Glomerular endothelial cell (primary cell): ENCODE measurements at regions not wholly inside any gene's neighbourhood (a gene's known extent, or its start where the extent isn't known, plus 50 kb on each side); places are given as distances from the start of the nearest gene placed in this dataset.

ENCODE experiments used
- DNase-seq: peaks from one replicate; pipeline ENCODE4 v3.0.0-alpha.2; 2011; ENCODE audit warnings: low read depth, low spot score; ENCODE audit errors: extremely low read depth

- DNase-seq: no peak
Observed at GRCh38 chr11:87440076-87440770, 402.5 kb downstream of the TMEM135 start.

GRCh38 chr11:87438416-87438815, 400.7 kb downstream of the TMEM135 start:
- DNase-seq: no peak

GRCh38 chr11:87437844-87438223, 400.1 kb downstream of the TMEM135 start:
- DNase-seq: no peak

- DNase-seq: no peak
Observed at GRCh38 chr11:87437133-87437843, 399.6 kb downstream of the TMEM135 start.

GRCh38 chr11:87432022-87432421, 394.3 kb downstream of the TMEM135 start:
- DNase-seq: no peak

- no peak for DNase-seq
Observed at GRCh38 chr11:87431392-87431791, 393.7 kb downstream of the TMEM135 start.

DNA sequence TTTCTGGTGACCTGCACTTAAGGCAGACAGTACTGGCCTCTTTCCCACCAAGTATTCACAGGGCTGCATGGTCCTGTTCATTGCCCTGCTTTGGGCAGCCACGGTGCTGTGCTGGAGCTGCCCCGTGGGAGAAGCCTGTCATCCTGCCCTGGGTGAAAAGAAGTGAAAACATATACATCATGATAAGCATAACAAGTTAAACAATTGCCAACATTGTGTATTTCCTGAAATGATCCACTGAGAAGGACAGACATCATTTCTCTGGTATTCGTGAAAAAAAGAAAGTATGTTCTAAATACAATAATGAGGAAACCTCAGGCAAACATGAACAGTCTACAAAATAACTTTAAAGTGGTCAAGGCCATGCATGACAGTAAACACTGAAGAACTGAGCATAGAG, 393.1 kb downstream of the TMEM135 start:
- DNase-seq: peak; percentile 10

- DNase-seq: no peak
Observed at GRCh38 chr11:87429996-87430395, 392.3 kb downstream of the TMEM135 start.

- DNase-seq: no peak
Observed at GRCh38 chr11:87428266-87428665, 390.5 kb downstream of the TMEM135 start.

DNA sequence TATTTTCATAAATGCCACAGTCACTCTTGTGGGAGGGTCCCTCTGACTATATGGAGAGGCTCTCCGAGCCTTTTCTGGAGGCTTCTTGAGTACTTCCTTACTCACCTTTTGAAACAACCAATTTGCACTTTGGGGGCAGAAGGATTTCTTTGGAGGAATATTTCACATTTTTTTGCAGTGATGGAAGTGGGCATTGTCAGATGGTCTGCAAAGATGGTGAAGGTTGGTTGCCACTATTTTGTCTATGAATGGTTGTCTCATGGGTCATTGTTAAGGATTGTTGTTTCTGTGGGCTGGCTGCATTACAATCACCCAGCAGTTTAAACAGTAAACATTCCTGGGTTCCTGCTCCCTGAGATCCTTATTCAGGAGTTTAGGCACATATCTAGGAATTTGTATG, 388.2 kb downstream of the TMEM135 start:
- DNase-seq: no peak

GRCh38 chr11:87425391-87425790, 387.7 kb downstream of the TMEM135 start:
- DNase-seq: no peak

- DNase-seq: no peak
Observed at GRCh38 chr11:87423161-87423560, 385.4 kb downstream of the TMEM135 start.

GRCh38 chr11:87422566-87422965, 384.8 kb downstream of the TMEM135 start:
- DNase-seq: no peak

DNA sequence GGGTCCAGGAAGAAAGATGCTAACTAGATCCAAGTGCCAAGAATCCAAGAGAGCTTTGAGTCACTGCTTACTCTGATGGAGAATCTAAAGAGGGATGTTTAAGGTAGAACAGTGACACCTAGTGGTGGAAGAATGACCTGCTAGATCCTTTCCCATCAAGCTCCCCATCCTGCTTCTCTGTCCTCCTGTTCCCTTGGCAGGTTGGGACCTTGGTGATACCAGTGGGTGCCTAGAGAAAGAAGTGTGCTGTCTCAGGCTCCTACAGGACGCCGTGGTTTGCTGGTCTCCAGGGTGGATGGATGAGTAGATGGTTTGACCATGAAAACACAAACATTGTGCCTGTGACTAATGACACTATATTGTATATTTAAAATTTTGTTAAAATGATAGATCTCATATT, 383.7 kb downstream of the TMEM135 start:
- peak; percentile 90 for DNase-seq

DNA sequence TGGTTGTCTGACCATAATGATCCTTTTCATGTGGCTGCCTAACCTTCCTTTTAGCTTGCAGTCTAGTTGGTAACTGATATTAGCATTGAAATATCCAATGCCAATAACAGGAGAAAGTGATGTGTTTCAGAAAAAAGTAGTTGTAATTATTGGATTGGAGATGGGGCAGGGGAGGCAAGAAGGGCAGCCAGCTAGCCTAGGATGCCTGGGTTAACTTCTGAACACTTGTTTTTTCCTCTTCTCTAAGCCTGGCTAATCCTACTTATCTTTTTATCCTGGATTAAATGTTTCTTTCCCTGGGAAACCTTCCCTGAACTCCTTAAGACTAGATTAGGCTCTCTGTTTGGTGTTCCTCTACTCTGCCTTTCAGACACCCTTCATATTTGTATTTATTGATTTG, 380.2 kb downstream of the TMEM135 start:
- DNase-seq: no peak

- no peak for DNase-seq
Observed at GRCh38 chr11:87405843-87406242, 368.1 kb downstream of the TMEM135 start.

GRCh38 chr11:87405356-87405755, 367.6 kb downstream of the TMEM135 start:
- DNase-seq: no peak

- no peak for DNase-seq
Observed at GRCh38 chr11:87401653-87402052, 363.9 kb downstream of the TMEM135 start.

DNA sequence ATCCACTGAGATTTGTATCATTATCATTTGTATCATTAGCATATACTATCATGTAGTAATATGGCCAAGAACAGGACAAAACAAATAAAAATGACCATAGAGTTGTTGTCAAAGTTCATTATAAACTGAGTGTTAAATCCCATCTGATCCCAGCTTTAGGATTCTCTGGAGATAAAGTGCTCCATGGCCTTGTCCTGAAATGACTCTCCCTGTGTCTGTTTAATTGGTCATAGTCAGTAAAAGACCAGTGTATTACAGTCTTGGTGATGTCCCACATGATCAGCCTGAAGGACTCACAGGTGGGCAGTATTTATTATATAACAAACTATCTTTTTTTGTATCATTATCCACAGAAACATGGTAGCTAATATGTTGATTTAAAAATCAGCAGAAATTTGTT, 361.6 kb downstream of the TMEM135 start:
- no peak for DNase-seq

DNA sequence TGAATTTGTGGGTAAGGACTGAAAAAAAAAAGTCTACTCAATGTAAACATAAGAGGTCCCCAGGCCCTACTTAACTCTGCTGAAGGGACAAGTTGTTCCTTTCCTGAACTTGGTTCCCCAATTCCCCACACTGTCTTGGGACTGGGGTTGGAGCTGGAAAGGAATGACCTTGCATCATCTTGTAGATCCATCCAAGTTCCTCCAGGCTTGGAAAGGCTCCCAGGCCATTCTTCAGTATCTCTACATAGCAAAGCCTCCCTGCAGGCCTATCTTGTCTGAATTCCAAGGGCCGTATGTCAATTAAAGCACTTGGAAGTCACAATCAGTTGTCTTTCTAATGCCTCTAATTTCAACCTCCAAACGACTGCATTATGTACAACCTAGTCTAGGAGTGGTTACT, 361.2 kb downstream of the TMEM135 start:
- no peak for DNase-seq

DNA sequence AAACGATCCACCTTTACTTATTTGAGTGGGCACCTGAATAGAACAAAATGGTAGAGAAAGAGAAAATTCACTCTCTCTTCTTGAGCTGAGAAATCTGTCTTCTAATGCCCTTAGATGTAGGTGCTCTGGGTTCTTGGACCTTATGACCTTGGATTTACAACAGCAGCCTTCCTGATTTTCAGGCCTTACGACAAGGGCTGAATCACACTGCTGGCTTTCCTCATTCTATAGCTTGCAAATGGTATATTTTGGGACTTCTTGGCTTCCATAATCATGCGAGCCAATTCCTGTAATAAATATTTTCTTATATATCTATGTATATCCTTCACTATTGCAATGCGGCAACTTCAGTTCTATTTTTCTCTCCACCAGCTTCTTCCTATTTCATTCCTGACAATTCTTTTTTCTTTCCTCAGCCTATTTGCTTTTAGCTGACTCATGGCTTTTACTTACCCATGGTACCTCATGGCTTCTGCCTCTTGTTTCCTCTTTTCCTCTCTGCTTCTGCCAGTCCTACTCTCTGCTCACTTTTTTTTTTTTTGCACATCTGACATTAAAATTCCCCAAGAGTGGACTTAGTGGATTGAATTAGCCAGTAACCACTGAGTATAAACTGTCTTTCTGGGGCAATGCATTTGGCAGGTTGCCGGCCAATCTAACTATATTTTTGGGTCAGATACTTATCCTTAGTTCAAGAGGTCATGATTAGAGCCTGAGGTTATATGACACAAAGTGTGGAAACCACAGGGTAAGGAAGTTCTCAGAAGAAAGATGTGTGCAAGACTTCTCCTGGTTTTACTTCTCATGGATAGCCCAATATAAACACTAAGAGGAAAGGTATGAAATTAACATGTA, 359.5 kb downstream of the TMEM135 start:
- no peak for DNase-seq

DNA sequence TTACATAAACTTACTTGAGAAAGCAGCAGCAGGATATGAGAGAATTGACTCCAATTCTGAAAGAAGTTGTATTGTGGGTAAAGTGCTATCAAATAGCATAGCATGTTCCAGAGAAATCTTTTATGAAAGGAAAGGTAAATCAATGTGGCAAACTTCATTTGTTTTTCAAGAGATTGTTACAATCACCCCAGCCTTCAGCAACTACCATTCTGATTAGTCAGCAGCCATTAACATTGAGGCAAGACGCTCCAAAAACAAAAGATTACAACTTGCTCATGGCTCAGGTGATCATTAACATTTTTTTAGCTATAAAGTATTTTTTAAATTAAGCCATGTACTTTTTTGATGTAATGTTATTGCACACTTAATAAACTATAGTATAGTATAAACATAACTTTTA, 357.2 kb downstream of the TMEM135 start:
- no peak for DNase-seq
